Stimulated activated CD8-positive, alpha-beta memory T cell treated with anti-CD3 and anti-CD28 coated beads, Interleukin-2, amount 100 ng/mL, for 1 hour (primary cell): ENCODE measurements at regions not wholly inside any gene's neighbourhood (a gene's known extent, or its start where the extent isn't known, plus 50 kb on each side); places are given as distances from the start of the nearest gene placed in this dataset.
"Not testable (repeated sequence)": the region's sequence is repeated elsewhere in the genome, so short reads cannot be mapped to it uniquely, and the experiment has no call there.

Source experiments
- DNase-seq, 2 donors: peaks; one replicate each; pipeline ENCODE4 v3.0.0-alpha.2; 2020; ENCODE audit warnings: low read depth in 2 of 2

DNA sequence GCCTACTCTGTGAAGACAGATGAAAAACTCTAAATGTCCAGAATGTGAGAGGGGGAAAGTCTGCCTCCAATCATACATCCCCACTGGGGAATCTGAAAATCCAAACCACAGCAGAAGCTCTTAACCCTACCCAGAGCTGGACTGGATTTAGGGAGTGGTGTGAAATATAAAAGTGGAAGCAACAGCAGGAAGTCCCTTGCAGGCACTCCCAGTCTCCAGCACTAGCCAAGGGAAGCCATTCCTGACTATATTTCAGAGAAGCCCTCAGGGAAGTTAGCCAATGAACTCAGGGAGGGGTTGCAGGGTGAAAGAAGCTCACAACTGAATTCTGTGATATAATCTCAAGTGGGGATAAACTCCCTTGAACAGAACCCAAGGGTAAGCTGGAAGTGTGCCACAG, 51.5 kb downstream of the CRPPA start:
- no peak for DNase-seq

GRCh38 chr7:16369309-16369708, 52.0 kb downstream of the CRPPA start:
- not testable (repeated sequence) for DNase-seq

GRCh38 chr7:16368885-16369284, 52.5 kb downstream of the CRPPA start:
- no peak for DNase-seq

DNA sequence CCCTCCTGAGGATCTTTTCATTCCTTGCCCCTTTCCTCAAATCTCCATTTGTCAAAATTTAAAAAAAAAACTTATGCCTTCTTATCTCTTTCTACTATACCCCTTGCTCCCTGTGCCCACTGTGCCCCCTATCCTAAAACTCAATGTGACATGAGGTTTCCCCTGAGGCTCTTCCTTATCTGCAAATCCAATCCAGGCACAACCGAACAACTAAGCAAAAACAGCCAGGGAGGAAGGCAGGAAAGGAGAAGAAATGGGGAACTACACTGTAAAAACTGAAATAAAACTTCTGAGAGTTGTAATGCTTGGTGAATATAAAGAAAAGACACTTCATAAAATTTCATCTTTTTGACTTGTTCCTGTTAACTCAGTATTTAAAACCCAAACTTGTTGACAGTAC, 54.2 kb downstream of the CRPPA start:
- DNase-seq, result no peak

GRCh38 chr7:16365952-16366351, 55.4 kb downstream of the CRPPA start:
- no peak for DNase-seq

GRCh38 chr7:16365177-16365576, 56.2 kb downstream of the CRPPA start:
- no peak for DNase-seq

GRCh38 chr7:16359216-16359615, 62.1 kb downstream of the CRPPA start:
- DNase-seq, result no peak

- no peak for DNase-seq
Measured at GRCh38 chr7:16357921-16358320, 63.4 kb downstream of the CRPPA start.

DNA sequence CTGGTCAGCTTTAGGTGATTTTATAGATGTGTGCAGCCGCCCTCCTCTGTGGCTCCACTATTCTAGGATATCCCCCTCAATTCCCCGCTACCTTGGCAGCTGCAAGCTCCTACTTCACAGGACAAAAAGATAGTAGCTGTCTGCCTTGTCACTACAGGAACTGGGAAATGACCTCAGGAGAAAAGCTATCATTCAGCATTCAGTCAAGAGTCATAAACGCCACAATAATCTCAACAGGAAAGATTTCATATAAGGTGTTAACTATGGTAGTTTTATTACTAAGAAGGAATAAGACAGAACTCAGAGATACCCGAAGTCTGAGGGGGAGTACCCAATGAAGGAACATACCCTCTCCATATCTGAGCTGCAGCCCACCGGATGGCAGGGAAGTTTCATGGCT, 63.9 kb downstream of the CRPPA start:
- no peak for DNase-seq

DNA sequence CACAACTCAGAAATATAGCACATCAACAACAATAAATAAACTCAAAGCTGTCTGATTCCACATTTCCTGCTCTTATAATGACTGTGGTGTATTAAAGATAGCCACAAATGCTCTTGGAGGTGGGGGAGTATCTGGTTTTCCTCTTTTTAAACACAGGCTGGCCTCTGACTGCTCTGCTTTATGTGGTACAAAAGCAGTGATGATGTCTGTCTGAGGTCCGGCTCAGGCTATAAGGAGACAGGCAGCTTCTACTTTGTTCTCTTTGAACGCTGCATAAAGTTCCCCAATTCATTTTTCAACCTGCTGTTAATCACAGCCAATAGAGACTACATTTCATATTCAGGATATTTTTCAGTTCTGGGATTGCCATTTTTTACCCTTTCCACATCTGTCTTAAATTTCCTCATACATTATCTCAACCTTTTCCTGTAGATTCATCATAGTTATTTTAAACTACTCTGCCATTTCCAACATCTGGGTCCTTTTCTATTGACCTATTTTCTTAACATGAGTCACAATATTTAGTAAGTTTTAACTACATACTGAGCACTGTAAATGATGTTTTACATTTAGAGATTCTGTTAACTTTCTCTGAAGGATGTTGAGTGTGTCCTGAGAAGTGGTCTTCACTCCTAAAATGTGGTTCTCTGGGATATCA, 64.9 kb downstream of the CRPPA start:
- DNase-seq, result no peak

- DNase-seq, result no peak
Measured at GRCh38 chr7:16354573-16354972, 66.8 kb downstream of the CRPPA start.

- DNase-seq, result no peak
Measured at GRCh38 chr7:16353226-16353625, 68.1 kb downstream of the CRPPA start.

- DNase-seq, result no peak
Measured at GRCh38 chr7:16350634-16351033, 70.7 kb downstream of the CRPPA start.

DNA sequence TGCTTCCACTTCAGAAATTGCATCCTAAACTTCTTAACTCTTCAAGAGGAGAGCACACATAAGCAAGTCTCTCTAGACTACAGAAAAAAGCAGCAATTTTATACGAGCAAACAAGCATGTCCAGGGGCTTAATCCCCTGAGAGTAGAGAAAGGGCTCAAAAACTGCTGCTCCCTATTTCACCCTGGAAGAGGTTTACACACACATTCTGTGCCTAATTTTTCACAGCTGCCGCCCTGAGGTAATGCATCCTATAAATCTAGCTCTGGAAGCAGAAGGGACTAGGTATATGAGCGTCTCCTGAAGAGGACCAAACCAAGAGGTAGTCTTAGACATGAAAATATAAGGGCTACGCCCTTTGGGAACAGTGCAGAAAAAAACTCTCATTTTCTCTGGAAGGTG, 73.1 kb downstream of the CRPPA start:
- no peak for DNase-seq

- DNase-seq, result no peak
Measured at GRCh38 chr7:16347827-16348192, 73.5 kb downstream of the CRPPA start.

GRCh38 chr7:16347066-16347826, 74.1 kb downstream of the CRPPA start:
- DNase-seq, result no peak

DNA sequence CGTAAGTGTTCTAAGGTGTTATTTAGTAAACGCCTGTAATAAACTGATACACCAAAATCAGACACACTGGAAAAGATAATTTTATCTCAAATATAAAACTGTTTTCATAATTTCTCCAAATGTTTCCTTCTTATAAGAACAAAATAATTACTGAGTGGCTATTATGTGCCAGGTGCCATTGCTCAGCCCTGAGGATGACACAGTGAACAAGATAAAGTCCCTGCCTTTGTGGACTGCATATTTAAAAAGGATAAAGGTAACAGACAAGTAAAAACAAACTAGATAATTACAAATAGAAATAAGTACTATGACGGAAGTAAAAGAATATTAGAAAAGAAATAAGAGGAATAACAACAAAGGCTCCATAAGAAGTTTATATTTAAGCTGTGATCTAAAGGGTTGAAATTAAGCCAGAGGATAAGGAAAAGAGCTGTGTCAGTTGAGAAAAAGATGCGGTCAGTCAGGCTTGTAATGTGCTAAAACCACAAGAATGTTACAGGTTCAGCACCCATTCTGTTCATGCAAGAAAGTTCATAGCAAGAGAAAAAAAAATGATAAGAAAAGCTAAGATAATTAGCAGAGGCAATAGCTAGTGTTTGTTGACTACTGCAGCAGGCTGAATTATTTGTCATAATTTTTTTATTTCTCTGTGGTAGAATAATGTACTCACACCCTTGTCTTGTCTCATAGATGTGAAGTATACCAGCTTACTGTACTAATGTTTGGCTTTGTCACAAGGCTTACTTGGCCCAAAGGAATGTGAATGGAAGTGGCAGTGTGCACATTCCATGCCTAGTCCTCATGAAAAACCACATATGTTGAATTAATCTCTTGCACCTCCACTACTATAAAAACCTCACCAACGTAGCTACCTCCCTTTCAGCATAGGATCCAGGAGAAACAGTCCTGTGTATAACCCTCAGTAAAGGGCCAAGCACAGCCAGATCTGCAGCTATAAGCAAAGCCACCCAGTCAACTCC, 75.1 kb downstream of the CRPPA start:
- DNase-seq, result no peak

GRCh38 chr7:16344927-16345326, 76.4 kb downstream of the CRPPA start:
- DNase-seq, result no peak

DNA sequence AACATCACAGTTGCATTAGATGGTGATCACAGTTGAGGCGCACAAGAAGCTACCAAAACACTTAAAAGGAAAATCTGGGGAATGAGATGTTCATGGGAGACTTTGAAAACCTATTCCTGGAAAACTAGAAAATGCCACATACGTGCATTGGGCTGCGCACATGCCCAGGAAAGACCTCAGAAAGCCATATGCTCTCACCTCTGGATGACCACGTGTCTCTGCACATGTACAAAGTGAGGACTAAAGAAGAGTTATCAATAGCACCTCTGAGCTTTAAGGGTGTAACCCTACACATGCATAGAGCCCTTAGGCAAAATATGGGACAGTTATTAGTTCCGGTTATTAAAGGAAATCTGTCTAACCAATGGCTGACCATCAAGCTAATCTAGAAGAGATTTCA, 77.7 kb downstream of the CRPPA start:
- DNase-seq, result no peak

DNA sequence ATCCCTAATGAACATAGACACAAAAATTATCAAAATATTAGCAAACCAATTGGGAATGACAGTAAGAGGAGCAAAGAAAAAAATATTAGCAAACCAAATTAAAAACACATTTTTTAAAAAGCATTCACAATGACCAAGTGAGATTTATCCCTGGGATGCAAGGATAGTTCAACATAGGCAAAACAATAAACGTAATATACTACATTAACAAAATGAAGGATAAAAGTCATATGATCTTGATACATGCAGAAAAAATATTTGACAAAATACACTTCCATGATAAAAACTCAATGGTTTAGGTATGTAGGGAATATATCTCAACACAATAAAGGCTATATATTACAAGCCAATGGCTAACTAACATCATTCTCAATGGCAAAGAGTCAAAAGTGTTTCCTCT, 83.3 kb downstream of the CRPPA start:
- no peak for DNase-seq

- no peak for DNase-seq
Measured at GRCh38 chr7:16326106-16326505, 95.2 kb downstream of the CRPPA start.

DNA sequence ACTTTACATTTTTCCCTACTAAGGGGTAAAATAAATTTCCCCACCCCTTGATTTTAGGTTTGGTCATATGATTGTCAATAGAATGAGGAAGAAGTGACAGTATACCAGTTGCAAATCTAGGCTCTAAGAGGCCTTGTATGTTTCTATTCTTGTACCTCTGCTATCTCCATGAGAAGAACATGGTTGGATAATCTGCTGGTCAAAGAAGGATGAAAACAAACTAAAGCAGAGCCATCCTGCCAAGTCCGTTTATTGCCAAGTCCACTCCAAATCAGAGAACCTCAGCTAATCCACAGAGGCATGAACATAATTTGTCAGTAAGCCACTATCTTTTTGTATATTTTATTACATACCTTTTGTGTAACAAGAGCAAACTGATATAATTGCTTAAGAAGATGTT, 98.0 kb downstream of the CRPPA start:
- no peak for DNase-seq
